Upper lobe of left lung (tissue), 6 donors: ENCODE measurements at regions not wholly inside any gene's neighbourhood (a gene's known extent, or its start where the extent isn't known, plus 50 kb on each side); places are given as distances from the start of the nearest gene placed in this dataset.

Source experiments
- ATAC-seq, 2 donors: fragments of 200-7000 bp; cut with Tn5 transposase; one replicate each; pipeline ENCODE4 v1.9.1; 2022; ENCODE audit warnings: mild to moderate bottlenecking in 2 of 2, moderate library complexity in 2 of 2; ENCODE audit not compliant: low FRiP score in 2 of 2
- DNase-seq, 2 donors: peaks; one replicate each; pipeline ENCODE4 v3.0.0-alpha.2; 2019 to 2020
- H3K27ac ChIP-seq, 4 donors: fragments of 200-600 bp; sonication (generic); one replicate each; pipeline ENCODE4 v1.5.1; 2016 to 2019
- H3K27me3 ChIP-seq, 4 donors: fragments of 200-600 bp; sonication (generic); one replicate each; pipeline ENCODE4 v1.5.1; 2017 to 2019
- H3K36me3 ChIP-seq, 4 donors: fragments of 200-600 bp; sonication (generic); one replicate each; pipeline ENCODE4 v1.5.1; 2016 to 2019
- H3K4me1 ChIP-seq, 4 donors: fragments of 200-600 bp; sonication (generic); one replicate each; pipeline ENCODE4 v1.5.1; 2018 to 2019
- H3K4me3 ChIP-seq, 4 donors: fragments of 200-600 bp; sonication (generic); one replicate each; pipeline ENCODE4 v1.5.1; 2017 to 2019; ENCODE audit warnings: mild to moderate bottlenecking in 2 of 4, moderate library complexity in 1 of 4
- H3K9me3 ChIP-seq, 4 donors: fragments of 200-600 bp; sonication (generic); one replicate each; pipeline ENCODE4 v1.5.1; 2018 to 2019
- EP300 ChIP-seq, 4 donors: sonication (generic); formaldehyde crosslinking; IDR thresholded peaks; one replicate each; pipeline ENCODE4 v1.5.1; 2017; ENCODE audit warnings: antibody characterized with exemption in 4 of 4, control low read depth in 2 of 4
- POLR2A ChIP-seq, 4 donors: fragments of 450-650 bp; IDR thresholded peaks; one replicate each; pipeline ENCODE4 v1.5.1; 2016 to 2017; ENCODE audit warnings: antibody characterized with exemption in 4 of 4, mild to moderate bottlenecking in 2 of 4
- POLR2AphosphoS5 ChIP-seq, 2 donors: sonication (generic); formaldehyde crosslinking; IDR thresholded peaks; one replicate each; pipeline ENCODE4 v1.5.1; 2017; ENCODE audit warnings: antibody characterized with exemption in 2 of 2
- WGBS, 2 donors: methylation state at CpG; one replicate each; pipeline ENCODE4 v1.1.5; 2017 to 2018; 5-methylcytosine and 5-hydroxymethylcytosine counted together
- TF ChIP-seq, protein P1 (sequence below), 6 experiments: fragments of 450-650 bp in 4 of 6; fragments of 200-600 bp in 2 of 6; sonication (generic) in 2 of 6; IDR thresholded peaks; one replicate each; pipeline ENCODE4 v1.5.1; 2016 to 2019; ENCODE audit warnings: antibody characterized with exemption in 6 of 6
- donor health status: DM: no; HTN: no; CAD: no; lungs with moderate emphysema.
- donor health status: DM: no; HTN: yes; CAD: no; lungs with severe emphysema.

DNA sequence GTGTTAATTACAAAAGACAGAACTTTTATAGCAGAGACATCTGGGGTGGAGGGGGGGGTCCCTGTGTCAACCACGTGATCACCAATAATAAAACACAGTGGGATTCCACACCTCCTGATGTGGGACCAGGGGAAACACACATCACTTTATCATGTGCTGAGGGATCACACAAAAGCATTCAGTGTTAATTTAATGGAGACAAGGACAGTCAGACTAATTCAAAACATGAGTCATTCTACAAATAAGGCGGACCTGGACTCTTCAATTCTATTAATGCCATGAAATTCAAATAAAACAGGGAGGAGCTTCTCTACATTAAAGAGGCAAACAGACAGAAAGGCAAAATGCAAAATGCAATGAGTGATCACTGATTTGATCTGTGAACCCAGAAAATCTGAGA lies 67.3 kb upstream of the PFKP start:
- Histone ChIP-seq H3K36me3 (no peaks in the 10 kb centered on the region), H3K4me1 (no peaks in the 10 kb centered on the region), H3K4me3 (no peak overlapping the region), H3K9me3 (no peaks in the 10 kb centered on the region), H3K27me3 (no peaks in the 10 kb centered on the region), H3K27ac (no peak overlapping the region)
- ATAC-seq (no peak), DNase-seq (no peak)
- TF ChIP-seq, protein P1, sequence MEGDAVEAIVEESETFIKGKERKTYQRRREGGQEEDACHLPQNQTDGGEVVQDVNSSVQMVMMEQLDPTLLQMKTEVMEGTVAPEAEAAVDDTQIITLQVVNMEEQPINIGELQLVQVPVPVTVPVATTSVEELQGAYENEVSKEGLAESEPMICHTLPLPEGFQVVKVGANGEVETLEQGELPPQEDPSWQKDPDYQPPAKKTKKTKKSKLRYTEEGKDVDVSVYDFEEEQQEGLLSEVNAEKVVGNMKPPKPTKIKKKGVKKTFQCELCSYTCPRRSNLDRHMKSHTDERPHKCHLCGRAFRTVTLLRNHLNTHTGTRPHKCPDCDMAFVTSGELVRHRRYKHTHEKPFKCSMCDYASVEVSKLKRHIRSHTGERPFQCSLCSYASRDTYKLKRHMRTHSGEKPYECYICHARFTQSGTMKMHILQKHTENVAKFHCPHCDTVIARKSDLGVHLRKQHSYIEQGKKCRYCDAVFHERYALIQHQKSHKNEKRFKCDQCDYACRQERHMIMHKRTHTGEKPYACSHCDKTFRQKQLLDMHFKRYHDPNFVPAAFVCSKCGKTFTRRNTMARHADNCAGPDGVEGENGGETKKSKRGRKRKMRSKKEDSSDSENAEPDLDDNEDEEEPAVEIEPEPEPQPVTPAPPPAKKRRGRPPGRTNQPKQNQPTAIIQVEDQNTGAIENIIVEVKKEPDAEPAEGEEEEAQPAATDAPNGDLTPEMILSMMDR (IDR thresholded peaks at IDR 0.05) = no peak
- TF ChIP-seq POLR2AphosphoS5 (IDR thresholded peaks at IDR 0.05) (no peak), EP300 (IDR thresholded peaks at IDR 0.05) (no peak), POLR2A (IDR thresholded peaks at IDR 0.05) (no peak)
- WGBS, 2 donors = 79 to 90% methylated on average over 2 of the region's 2 CpGs

DNA sequence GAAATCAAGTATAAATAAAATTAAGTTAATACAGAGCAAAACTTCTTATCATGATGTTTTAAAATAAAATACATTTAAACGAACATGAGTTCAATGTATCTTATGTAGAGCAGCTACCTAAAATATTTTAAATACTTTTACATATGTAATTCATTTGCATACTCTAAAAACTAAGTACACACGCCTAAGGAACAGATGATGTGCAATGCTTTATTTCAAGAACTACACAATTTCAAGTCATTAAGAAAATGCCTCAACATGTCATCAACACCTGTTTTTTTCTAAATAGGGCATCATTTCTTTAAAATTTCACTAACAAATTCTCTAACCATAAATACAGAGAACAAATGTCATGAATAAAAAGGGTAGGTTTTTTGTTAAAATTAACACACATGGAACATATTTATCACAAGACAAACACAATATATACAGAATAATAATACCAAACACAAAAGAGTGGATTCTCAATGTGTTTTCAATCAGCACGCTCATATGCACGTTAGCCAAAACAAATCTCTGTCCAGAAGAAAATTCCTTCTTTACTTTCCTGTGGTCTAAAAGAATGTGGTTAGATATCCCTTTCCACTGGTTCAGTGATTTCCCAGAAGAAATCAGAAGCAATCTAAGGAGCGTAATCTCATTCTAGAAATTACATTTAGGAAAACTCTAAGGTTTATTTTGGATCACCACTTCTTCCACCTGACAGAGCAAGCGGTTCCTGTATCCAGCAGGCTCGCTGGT lies 73.0 kb upstream of the PFKP start:
- Histone ChIP-seq H3K9me3 (peaks cover 0 to 6% (median 0%) of the 10 kb centered on the region in 4 donors), H3K4me1 (no peaks in the 10 kb centered on the region), H3K4me3 (no peak overlapping the region), H3K36me3 (no peaks in the 10 kb centered on the region), H3K27me3 (no peaks in the 10 kb centered on the region), H3K27ac (no peak overlapping the region)
- no peak for DNase-seq
- 79 to 82% methylated on average over 7 of the region's 7 CpGs for WGBS, 2 donors
- TF ChIP-seq EP300 (IDR thresholded peaks at IDR 0.05) = no peak
- no peak for TF ChIP-seq POLR2AphosphoS5 (IDR thresholded peaks at IDR 0.05)
- TF ChIP-seq POLR2A (IDR thresholded peaks at IDR 0.05) = no peak
- TF ChIP-seq, protein P1 (IDR thresholded peaks at IDR 0.05) = no peak
- ATAC-seq = no peak

DNA sequence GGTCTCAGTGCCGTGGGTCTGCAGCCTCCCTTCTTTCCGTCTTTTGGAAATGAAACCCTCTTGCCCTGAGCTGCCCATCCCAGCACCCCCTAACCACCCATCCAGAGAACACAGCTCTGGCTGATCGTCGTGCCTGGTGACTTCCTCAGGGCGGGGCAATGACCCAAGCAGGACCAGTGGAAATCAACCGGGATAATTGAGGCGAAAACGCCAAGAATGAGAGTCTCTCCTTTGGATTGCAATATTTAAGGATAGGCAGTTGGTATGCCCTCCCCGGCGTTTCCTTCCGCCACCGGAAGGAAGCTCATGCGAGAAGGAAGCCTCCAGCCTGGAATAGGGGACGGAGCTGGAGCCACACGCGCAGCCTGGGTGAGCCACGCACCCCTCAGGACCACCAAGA lies 73.7 kb upstream of the PFKP start:
- Histone ChIP-seq H3K9me3 (peaks cover 0 to 13% (median 2%) of the 10 kb centered on the region in 4 donors), H3K4me1 (no peaks in the 10 kb centered on the region), H3K27me3 (no peaks in the 10 kb centered on the region), H3K36me3 (no peaks in the 10 kb centered on the region), H3K4me3 (no peak overlapping the region), H3K27ac (no peak overlapping the region)
- WGBS, 2 donors = 89 to 90% methylated on average over 15 to 17 of the region's 17 CpGs
- ATAC-seq (no peak), DNase-seq (no peak)
- TF ChIP-seq POLR2A (IDR thresholded peaks at IDR 0.05) (no peak), EP300 (IDR thresholded peaks at IDR 0.05) (no peak), POLR2AphosphoS5 (IDR thresholded peaks at IDR 0.05) (no peak)
- TF ChIP-seq, protein P1 (IDR thresholded peaks at IDR 0.05) = no peak

DNA sequence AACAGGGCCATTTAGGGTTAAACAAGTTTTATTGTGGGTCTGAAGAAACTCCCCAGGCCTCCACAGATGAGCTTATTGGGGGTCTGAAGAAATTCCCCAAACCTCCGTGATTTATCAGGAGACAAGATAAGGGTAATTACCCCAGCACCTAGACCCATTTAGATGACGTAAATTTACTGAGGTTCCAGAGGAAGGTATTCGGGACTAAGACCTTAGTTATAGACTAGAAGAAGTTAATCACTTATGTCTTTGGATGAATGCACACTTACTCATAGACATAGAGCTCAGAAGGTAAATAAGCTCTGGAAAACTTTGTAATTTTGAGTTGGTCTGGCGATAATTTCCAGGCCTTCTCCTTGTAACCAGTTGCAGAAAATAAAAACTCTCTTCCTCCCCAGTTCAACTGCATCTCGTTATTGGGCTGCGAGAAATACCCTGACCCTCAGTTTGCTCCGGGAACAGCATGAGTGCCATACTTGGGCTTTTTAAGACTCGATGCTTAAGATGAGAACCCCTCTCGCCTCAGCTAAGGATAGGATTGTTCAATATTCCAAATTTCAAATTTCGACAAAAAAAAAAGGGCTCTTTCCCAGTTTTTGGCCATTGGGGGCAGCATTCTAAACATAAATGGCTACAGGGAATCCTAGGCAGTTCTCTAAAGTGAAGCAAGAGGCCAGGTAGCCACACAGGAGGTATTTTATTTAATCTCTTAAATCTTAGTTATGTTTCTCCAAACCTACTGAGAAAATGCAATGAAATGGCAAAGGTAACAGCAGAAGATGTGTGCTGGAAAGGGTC lies 74.7 kb upstream of the PFKP start:
- no peak for TF ChIP-seq POLR2AphosphoS5 (IDR thresholded peaks at IDR 0.05)
- TF ChIP-seq, protein P1 (IDR thresholded peaks at IDR 0.05) = no peak
- TF ChIP-seq POLR2A (IDR thresholded peaks at IDR 0.05) = no peak
- TF ChIP-seq EP300 (IDR thresholded peaks at IDR 0.05) = no peak
- WGBS, 2 donors = 79 to 80% methylated on average over 10 of the region's 10 CpGs
- no peaks in the 10 kb centered on the region for H3K4me1 ChIP-seq
- no peak for DNase-seq
- no peaks in the 10 kb centered on the region for H3K36me3 ChIP-seq
- H3K27ac ChIP-seq = no peak overlapping the region
- H3K4me3 ChIP-seq = no peak overlapping the region
- ATAC-seq = no peak
- peaks cover 0 to 13% (median 2%) of the 10 kb centered on the region in 4 donors for H3K9me3 ChIP-seq
- H3K27me3 ChIP-seq = no peaks in the 10 kb centered on the region
